IMR-90 (cell line): ENCODE measurements at regions not wholly inside any gene's neighbourhood (a gene's known extent, or its start where the extent isn't known, plus 50 kb on each side); places are given as distances from the start of the nearest gene placed in this dataset.

Experiments
- ATAC-seq: fragments of 200-7000 bp; cut with Tn5 transposase; 2 replicates; pipeline ENCODE4 v1.9.1; 2020; ENCODE audit warnings: low read depth, mild to moderate bottlenecking, moderate library complexity
- BruUV-seq: library from RNA; stranded (reverse); fragments of 400-500 nt; replicated peaks from 2 replicates; lab custom pipeline; 2021; lab: Mats Ljungman, UMichigan
- CTCF ChIA-PET: fragments of 300-600 bp; formaldehyde crosslinking; extraction: SDS; loops from one replicate; lab custom pipeline; 2021; ENCODE audit warnings: antibody characterized with exemption; lab: Yijun Ruan, JAX
- POLR2A ChIA-PET: fragments of 300-600 bp; sonication (Branson Sonifier 250); formaldehyde crosslinking; loops from one replicate; lab custom pipeline; 2022; ENCODE audit warnings: antibody characterized with exemption; ENCODE audit not compliant: unreplicated experiment; lab: Charles Lee
- DNase-seq: peaks from one replicate; pipeline ENCODE4 v3.0.0; 2013
- H2AFZ ChIP-seq: replicated peaks from 2 replicates; pipeline ENCODE3; 2013; ENCODE audit warnings: low read length, mild to moderate bottlenecking; ENCODE audit not compliant: poor library complexity
- H2AK5ac ChIP-seq: 2 replicates; pipeline ENCODE4 v1.6.1; 2013; ENCODE audit warnings: low read depth, low read length, inconsistent platforms
- H2AK9ac ChIP-seq: replicated peaks from 2 replicates; pipeline ENCODE3; 2013; ENCODE audit warnings: mild to moderate bottlenecking, low read depth, low read length, moderate library complexity; ENCODE audit not compliant: poor library complexity
- H2BK120ac ChIP-seq: 2 replicates; pipeline ENCODE4 v1.6.1; 2013; ENCODE audit warnings: low read depth, low read length, inconsistent platforms
- H2BK15ac ChIP-seq: 3 replicates; pipeline ENCODE4 v1.6.1; 2013; ENCODE audit warnings: low read depth, low read length, inconsistent platforms
- H2BK20ac ChIP-seq: 2 replicates; pipeline ENCODE4 v1.6.1; 2013; ENCODE audit warnings: low read depth, mild to moderate bottlenecking, inconsistent platforms, low read length, moderate library complexity
- H2BK5ac ChIP-seq: 2 replicates; pipeline ENCODE4 v1.6.1; 2013; ENCODE audit warnings: mild to moderate bottlenecking, low read depth, low read length, inconsistent platforms; ENCODE audit not compliant: poor library complexity, severe bottlenecking
- H3K14ac ChIP-seq: replicated peaks from 2 replicates; pipeline ENCODE4 v1.6.1; 2013; ENCODE audit warnings: low read depth, low read length, inconsistent platforms
- H3K18ac ChIP-seq: 2 replicates; pipeline ENCODE4 v1.6.1; 2013; ENCODE audit warnings: low read depth, low read length, control low read depth
- H3K23ac ChIP-seq: 2 replicates; pipeline ENCODE4 v1.6.1; 2013; ENCODE audit warnings: low read depth, low read length, inconsistent platforms
- H3K27ac ChIP-seq: 2 replicates; pipeline ENCODE4 v1.5.1; 2013; ENCODE audit warnings: mild to moderate bottlenecking, control low read depth, low read length; ENCODE audit not compliant: insufficient read depth
- H3K27me3 ChIP-seq: 2 replicates; pipeline ENCODE4 v1.6.1; 2013; ENCODE audit warnings: low read length; ENCODE audit not compliant: control insufficient read depth, insufficient read depth
- H3K36me3 ChIP-seq: 2 replicates; pipeline ENCODE4 v1.6.1; 2013; ENCODE audit warnings: low read length, mixed read lengths; ENCODE audit not compliant: control insufficient read depth, insufficient read depth
- H3K4ac ChIP-seq: 2 replicates; pipeline ENCODE4 v1.6.1; 2013; ENCODE audit warnings: low read depth, low read length, inconsistent platforms
- H3K4me1 ChIP-seq: 2 replicates; pipeline ENCODE4 v1.6.1; 2013; ENCODE audit warnings: low read length, mixed read lengths; ENCODE audit not compliant: control insufficient read depth, insufficient read depth
- H3K4me2 ChIP-seq: 2 replicates; pipeline ENCODE4 v1.6.1; 2013; ENCODE audit warnings: low read depth, mild to moderate bottlenecking, control low read depth, low read length, moderate library complexity
- H3K4me3 ChIP-seq: 2 replicates; pipeline ENCODE4 v1.5.1; 2013; ENCODE audit warnings: low read depth, mild to moderate bottlenecking, control low read depth, low read length, moderate library complexity; ENCODE audit not compliant: insufficient read depth
- H3K56ac ChIP-seq: 2 replicates; pipeline ENCODE4 v1.6.1; 2013; ENCODE audit warnings: low read length, inconsistent platforms; ENCODE audit not compliant: insufficient read depth; ENCODE audit errors: extremely low read depth
- H3K79me1 ChIP-seq, 2 experiments: 2 replicates each; pipeline ENCODE4 v1.6.1; 2013; ENCODE audit warnings: low read length in 2 of 2, inconsistent platforms in 1 of 2, low read depth in 1 of 2
- H3K9ac ChIP-seq: 2 replicates; pipeline ENCODE4 v1.6.1; 2013; ENCODE audit warnings: low read depth, low read length, control low read depth
- H3K9me1 ChIP-seq: 2 replicates; pipeline ENCODE4 v1.6.1; 2013; ENCODE audit warnings: low read length, inconsistent platforms; ENCODE audit not compliant: insufficient read depth
- H3K9me3 ChIP-seq: 2 replicates; pipeline ENCODE4 v1.6.1; 2013; ENCODE audit warnings: low read length; ENCODE audit not compliant: control insufficient read depth, insufficient read depth
- H4K20me1 ChIP-seq: 2 replicates; pipeline ENCODE4 v1.6.1; 2013; ENCODE audit warnings: low read length, inconsistent platforms; ENCODE audit not compliant: insufficient read depth
- H4K5ac ChIP-seq: 2 replicates; pipeline ENCODE4 v1.6.1; 2013; ENCODE audit warnings: mild to moderate bottlenecking, low read depth, low read length, control low read depth
- H4K8ac ChIP-seq, 2 experiments: 2 replicates each; pipeline ENCODE4 v1.6.1; 2013; ENCODE audit warnings: low read depth in 2 of 2, low read length in 2 of 2, control low read depth in 1 of 2, inconsistent platforms in 1 of 2
- H4K91ac ChIP-seq: 2 replicates; pipeline ENCODE4 v1.6.1; 2013; ENCODE audit warnings: low read depth, low read length, inconsistent platforms; ENCODE audit not compliant: insufficient read depth
- BHLHE40 ChIP-seq: fragments of 150-350 bp; IDR thresholded peaks from 2 replicates; pipeline ENCODE4 v1.6.1; 2016; ENCODE audit warnings: mild to moderate bottlenecking, low read depth, low read length
- CHD1 ChIP-seq: IDR thresholded peaks from 2 replicates; pipeline ENCODE4 v1.6.1; 2012; ENCODE audit warnings: low read depth, low read length, improper control_type of control experiment
- CTCF ChIP-seq: conservative IDR thresholded peaks from 2 replicates; pipeline ENCODE4 v1.5.1; 2012; ENCODE audit warnings: mild to moderate bottlenecking, low read depth, low read length, improper control_type of control experiment
- ELK1 ChIP-seq: fragments of 150-350 bp; IDR thresholded peaks from 2 replicates; pipeline ENCODE4 v1.6.1; 2016; ENCODE audit warnings: low read depth, mild to moderate bottlenecking, low read length, moderate library complexity, borderline replicate concordance
- FOS ChIP-seq: fragments of 150-350 bp; IDR thresholded peaks from 2 replicates; pipeline ENCODE4 v1.6.1; 2016; ENCODE audit warnings: low read depth, low read length
- MAFK ChIP-seq: IDR thresholded peaks from 2 replicates; pipeline ENCODE4 v1.6.1; 2012; ENCODE audit warnings: low read depth, low read length, improper control_type of control experiment
- MAZ ChIP-seq: IDR thresholded peaks from 2 replicates; pipeline ENCODE4 v1.6.1; 2012; ENCODE audit warnings: low read depth, mild to moderate bottlenecking, low read length, improper control_type of control experiment, moderate library complexity, borderline replicate concordance
- MXI1 ChIP-seq: IDR thresholded peaks from 2 replicates; pipeline ENCODE4 v1.6.1; 2012; ENCODE audit warnings: low read depth, mild to moderate bottlenecking, low read length, moderate library complexity, borderline replicate concordance
- NFE2L2 ChIP-seq: fragments of 150-350 bp; IDR thresholded peaks from 2 replicates; pipeline ENCODE4 v1.6.1; 2016; ENCODE audit warnings: low read depth, mild to moderate bottlenecking, low read length
- POLR2A ChIP-seq: IDR thresholded peaks from 2 replicates; pipeline ENCODE4 v1.6.1; 2012; ENCODE audit warnings: mild to moderate bottlenecking, low read depth, low read length
- RCOR1 ChIP-seq: IDR thresholded peaks from 2 replicates; pipeline ENCODE4 v1.6.1; 2012; ENCODE audit warnings: mild to moderate bottlenecking, low read length, improper control_type of control experiment; ENCODE audit not compliant: insufficient replicate concordance
- USF2 ChIP-seq: fragments of 150-350 bp; IDR thresholded peaks from 2 replicates; pipeline ENCODE4 v1.6.1; 2017; ENCODE audit warnings: mild to moderate bottlenecking, antibody characterized with exemption, low read length, low read depth
- WGBS, 2 experiments: methylation state at CpG; one replicate each; pipeline versions ENCODE4 v1.1.5 to v1.1.7; 2013; ENCODE audit warnings: missing lambda C conversion rate in 2 of 2; ENCODE audit not compliant: insufficient read length in 1 of 2; ENCODE audit errors: extremely low coverage in 2 of 2; 5-methylcytosine and 5-hydroxymethylcytosine counted together
- dilution Hi-C: fragments of 300-500 bp; cut with HindIII; formaldehyde crosslinking; loops from one replicate; pipeline ENCODE4 v1.14.3; 2018; ENCODE audit warnings: low sequenced_read_pairs; ENCODE audit not compliant: unreplicated experiment
- in situ Hi-C: fragments of 300-500 bp; cut with MboI; formaldehyde crosslinking; loops from 3 replicates; pipeline ENCODE4 v1.14.3; 2019; ENCODE audit warnings: low sequenced_read_pairs, inconsistent platforms, mixed read lengths
- intact Hi-C: fragments of 100-400 bp; cut with micrococcal nuclease; formaldehyde crosslinking; loops from 2 replicates; pipeline ENCODE4 v1.10.0; 2022

- no peaks in the 10 kb centered on the region for H3K36me3 ChIP-seq
- no peak overlapping the region for H2BK15ac ChIP-seq
- H3K79me1 ChIP-seq = no peaks in the 10 kb centered on the region
- in situ Hi-C loops (no loop called here), dilution Hi-C loops (no loop called here), intact Hi-C loops (no loop called here)
- ChIA-PET POLR2A (no interaction called here), CTCF (no interaction called here)
- H3K9me1 ChIP-seq = no peaks in the 10 kb centered on the region
- H4K91ac ChIP-seq = no peak overlapping the region
- H3K14ac ChIP-seq = no peak overlapping the region
- no peak overlapping the region for H2AK9ac ChIP-seq
- H3K27me3 ChIP-seq = no peaks in the 10 kb centered on the region
- BruUV-seq = no TSS peak
- H2BK5ac ChIP-seq = no peak overlapping the region
- ATAC-seq (no peak), DNase-seq (no peak)
- no peaks in the 10 kb centered on the region for H3K4me1 ChIP-seq
- no peak overlapping the region for H3K4ac ChIP-seq
- H3K18ac ChIP-seq = no peak overlapping the region
- no peak overlapping the region for H2BK120ac ChIP-seq
- no peak overlapping the region for H3K56ac ChIP-seq
- peaks cover 23% of the 10 kb centered on the region for H3K9me3 ChIP-seq
- H3K23ac ChIP-seq = no peak overlapping the region
- H4K20me1 ChIP-seq = no peaks in the 10 kb centered on the region
- H4K5ac ChIP-seq = no peak overlapping the region
- TF ChIP-seq CHD1 (no peak), FOS (no peak), MAFK (no peak), POLR2A (no peak), MAZ (no peak), NFE2L2 (no peak), RCOR1 (no peak), ELK1 (no peak), CTCF (no peak), BHLHE40 (no peak), MXI1 (no peak), USF2 (no peak)
- no peak overlapping the region for H2AK5ac ChIP-seq
- H3K27ac ChIP-seq = no peak overlapping the region
- no peak overlapping the region for H3K4me3 ChIP-seq
- H3K4me2 ChIP-seq = no peak overlapping the region
- WGBS, 2 experiments = 72% methylated on average over 15 of the region's 40 CpGs; no CpG with 5 or more reads in 1 of the 2 experiments
- H4K8ac ChIP-seq = no peak overlapping the region
- no peak overlapping the region for H2AFZ ChIP-seq
- H3K9ac ChIP-seq = no peak overlapping the region
- no peak overlapping the region for H2BK20ac ChIP-seq
Observed at GRCh38 chr14:106459971-106460730, 933.8 kb downstream of the TMEM121 start.
